ENCODE measurements at regions not wholly inside any gene's neighbourhood (a gene's known extent, or its start where the extent isn't known, plus 50 kb on each side); places are given as distances from the start of the nearest gene placed in this dataset.

- TF ChIP-seq CEBPB (IDR thresholded peaks at IDR 0.05) = no peak
- no peak for TF ChIP-seq CTCF (IDR thresholded peaks at IDR 0.05)
- no peak for TF ChIP-seq EP300 (IDR thresholded peaks at IDR 0.05)
- TF ChIP-seq POLR2A (IDR thresholded peaks at IDR 0.05; ENCODE audit: low read length) = no peak
- TF ChIP-seq RFX5 (IDR thresholded peaks at IDR 0.05) = no peak
- TF ChIP-seq FOSL2 (IDR thresholded peaks at IDR 0.05) = no peak
- TF ChIP-seq FOSL2 (CRISPR knock-in tag; IDR thresholded peaks at IDR 0.05) = no peak
Observed at GRCh38 chr6:93786474-93787330, 367.3 kb upstream of the EPHA7 start.

Measured in A549 (cell line).